LNCAP (cell line): ENCODE measurements at regions not wholly inside any gene's neighbourhood (a gene's known extent, or its start where the extent isn't known, plus 50 kb on each side); places are given as distances from the start of the nearest gene placed in this dataset.

Experiments
- TF ChIP-seq, protein P1 (sequence below): fragments of 450-650 bp; IDR thresholded peaks from 2 replicates; pipeline ENCODE4 v1.5.1; 2017; ENCODE audit warnings: mild to moderate bottlenecking

DNA sequence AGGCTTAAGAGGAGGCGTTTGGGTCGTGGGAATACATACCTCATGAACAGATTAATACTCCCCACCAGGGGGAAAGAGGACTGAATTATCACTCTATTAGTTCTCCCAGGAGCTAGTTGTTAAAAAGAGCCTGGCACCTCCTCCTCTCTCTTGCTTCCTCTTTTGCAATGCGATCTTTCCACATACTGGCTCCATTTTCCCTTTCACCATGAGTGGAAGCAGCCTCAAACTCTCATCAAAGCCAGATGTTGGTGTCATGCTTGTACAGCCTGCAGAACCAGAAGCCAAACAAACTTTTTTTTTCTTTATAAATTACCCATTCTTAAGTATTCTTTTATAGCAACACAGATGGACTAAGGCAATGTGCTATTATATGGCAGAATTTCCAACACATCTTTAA, 258.5 kb downstream of the FAM76B start:
- TF ChIP-seq, protein P1, sequence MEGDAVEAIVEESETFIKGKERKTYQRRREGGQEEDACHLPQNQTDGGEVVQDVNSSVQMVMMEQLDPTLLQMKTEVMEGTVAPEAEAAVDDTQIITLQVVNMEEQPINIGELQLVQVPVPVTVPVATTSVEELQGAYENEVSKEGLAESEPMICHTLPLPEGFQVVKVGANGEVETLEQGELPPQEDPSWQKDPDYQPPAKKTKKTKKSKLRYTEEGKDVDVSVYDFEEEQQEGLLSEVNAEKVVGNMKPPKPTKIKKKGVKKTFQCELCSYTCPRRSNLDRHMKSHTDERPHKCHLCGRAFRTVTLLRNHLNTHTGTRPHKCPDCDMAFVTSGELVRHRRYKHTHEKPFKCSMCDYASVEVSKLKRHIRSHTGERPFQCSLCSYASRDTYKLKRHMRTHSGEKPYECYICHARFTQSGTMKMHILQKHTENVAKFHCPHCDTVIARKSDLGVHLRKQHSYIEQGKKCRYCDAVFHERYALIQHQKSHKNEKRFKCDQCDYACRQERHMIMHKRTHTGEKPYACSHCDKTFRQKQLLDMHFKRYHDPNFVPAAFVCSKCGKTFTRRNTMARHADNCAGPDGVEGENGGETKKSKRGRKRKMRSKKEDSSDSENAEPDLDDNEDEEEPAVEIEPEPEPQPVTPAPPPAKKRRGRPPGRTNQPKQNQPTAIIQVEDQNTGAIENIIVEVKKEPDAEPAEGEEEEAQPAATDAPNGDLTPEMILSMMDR, result no peak

DNA sequence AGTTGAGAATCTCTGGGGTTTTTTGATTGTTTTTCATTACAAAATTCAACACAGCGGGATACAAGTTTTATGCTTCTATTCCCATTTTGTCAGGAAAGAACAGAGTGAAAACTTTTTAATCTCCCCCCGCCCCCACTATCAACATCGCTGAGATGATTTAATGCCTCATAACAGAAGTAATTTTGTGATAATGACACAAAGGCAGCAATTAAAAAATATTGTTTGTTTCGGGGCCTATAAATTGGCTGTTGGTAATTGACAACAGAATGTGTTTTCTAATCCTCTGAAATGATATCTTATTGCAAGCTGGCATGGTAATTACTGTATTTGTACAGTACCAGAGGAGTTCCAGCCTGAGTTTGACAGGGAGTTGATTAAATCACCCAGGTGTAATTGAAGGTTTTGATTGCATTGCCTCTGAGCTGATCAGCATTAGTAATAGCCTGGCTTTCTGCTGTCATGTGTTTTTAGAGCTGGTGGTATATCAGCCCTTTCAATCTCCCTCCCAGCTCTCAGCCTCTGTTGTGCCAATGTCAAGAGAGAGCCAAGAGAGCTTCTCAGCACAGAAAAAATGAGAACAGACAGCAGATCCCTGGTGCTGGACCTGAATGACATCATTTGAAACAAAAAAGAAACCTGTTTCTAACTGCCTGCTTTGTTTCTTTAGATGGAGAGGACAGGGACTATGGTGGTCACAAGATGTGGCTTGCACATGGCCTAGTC, 265.1 kb downstream of the FAM76B start:
- TF ChIP-seq, protein P1, result no peak

DNA sequence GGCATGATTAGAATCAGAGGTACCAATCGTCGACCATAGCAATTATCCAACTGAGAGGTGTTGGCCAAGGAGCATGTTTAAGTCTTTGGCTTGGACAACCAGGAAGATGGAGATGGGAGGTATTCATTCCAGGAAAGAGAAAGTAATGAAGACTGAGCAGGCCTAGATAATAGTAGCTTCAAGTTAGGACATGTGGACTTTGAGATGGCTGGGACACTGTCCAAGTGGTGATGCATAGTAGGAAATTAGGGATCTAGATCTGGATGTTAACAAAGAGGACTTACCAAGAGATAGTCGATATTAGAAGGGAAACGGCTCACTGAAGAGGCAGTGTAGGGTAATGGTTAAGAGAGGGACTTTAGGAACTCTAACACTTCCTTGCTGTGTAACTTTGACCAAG, 266.7 kb downstream of the FAM76B start:
- TF ChIP-seq, protein P1, result no peak

DNA sequence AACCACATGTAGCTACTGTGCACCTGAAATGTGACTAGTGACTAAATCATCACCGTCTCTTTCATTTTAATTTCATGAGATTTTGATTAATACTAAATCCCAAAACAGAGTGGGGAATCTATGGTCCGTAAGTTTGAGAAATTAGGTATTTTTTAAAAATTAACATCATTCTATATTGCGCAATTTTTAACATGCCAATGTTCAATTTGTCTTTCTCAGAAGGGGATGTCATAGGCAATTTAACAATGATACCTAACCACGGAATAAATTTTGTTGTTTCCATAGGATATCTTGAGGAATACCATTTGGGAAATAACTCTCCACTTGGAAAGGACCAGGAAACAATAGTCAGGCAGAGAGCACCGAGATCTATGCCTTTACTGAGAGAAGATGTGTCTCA, 267.7 kb downstream of the FAM76B start:
- TF ChIP-seq, protein P1, result no peak

DNA sequence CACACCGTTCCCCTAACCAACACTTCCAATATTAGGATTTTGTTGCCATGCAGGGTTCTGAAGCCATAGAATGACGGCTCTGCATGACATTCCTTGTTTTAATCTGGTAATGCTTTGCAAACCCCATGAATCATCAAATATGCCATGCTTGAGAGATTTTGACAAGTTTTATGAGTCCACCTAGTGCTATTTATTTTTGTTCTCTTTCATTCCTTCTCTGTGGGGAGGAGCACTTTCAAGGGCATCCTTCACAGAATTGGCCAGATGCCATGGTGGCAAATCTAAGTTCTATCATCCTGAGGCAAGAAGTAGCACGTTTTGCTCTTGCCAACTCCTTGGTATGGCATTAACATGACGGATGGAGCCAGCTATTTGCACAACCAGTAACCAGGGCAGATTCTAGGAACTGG, 268.4 kb downstream of the FAM76B start:
- TF ChIP-seq, protein P1, result no peak

DNA sequence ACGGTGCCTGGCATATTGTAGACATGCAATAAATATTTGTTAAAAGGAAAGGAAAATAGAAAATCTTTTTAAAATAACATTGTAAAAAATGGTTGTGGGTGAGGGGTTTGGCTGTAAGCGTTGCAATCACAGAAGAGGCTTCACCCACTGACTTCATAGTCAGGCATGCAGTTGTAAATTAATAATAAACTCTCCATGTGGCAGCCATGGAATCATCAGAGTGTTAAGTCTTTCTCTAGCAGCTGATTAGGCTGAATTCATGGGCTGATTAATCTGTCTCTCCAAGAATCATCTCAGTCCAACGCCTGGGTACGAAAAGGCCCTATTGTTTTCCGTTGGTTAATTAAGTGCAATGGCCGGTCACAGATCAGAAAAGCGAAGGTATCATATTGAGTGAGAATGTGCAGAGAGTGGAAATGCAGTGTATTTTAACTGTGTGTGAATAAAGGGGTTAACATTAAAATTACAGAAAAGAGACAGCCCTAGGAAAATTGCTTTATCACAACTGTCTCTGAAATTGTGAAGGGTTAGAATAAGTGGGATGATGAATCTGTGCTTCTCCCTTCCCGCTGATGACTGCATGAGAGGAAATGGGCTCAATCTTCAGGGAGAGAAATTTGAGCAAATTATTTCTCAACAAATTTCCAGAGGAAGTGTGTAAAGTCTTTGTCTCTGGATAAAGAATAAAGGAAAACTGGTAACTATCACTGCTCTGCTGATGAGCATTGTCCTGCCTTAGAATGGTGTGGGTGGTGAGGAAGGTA, 269.0 kb downstream of the FAM76B start:
- TF ChIP-seq, protein P1, result no peak

DNA sequence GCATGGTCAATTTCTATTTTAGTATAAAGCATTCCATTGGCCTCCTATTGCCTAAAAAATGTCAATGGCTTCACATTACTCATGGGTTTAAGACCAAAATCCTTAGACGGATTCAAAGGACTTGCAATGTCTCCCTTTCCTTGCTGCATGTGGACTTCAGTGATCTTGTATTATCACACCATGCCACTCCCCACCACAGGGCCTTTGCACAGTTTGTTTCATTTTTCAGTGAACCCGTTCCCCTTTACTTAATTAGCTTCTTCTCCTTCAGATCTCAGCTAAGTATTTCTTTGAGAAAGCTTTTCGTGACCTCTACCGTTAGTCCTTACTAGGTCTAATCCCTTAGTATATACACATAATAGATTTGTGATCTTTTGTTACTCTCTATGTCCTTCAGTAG, 269.7 kb downstream of the FAM76B start:
- TF ChIP-seq, protein P1, result no peak
